Smooth muscle cell (in vitro differentiated cells): ENCODE measurements at regions not wholly inside any gene's neighbourhood (a gene's known extent, or its start where the extent isn't known, plus 50 kb on each side); places are given as distances from the start of the nearest gene placed in this dataset.

Source experiments
- DNase-seq: peaks from one replicate; lab custom pipeline; 2025; ENCODE audit not compliant: unreplicated experiment; lab: John Stamatoyannopoulos, UW
- H2AFZ ChIP-seq: fragments of 200-600 bp; sonication (generic); 2 replicates; pipeline ENCODE4 v1.6.0; 2016; ENCODE audit warnings: antibody characterized with exemption, low read depth, mild to moderate bottlenecking
- H3F3A ChIP-seq: fragments of 200-600 bp; sonication (generic); 2 replicates; pipeline ENCODE4 v1.6.0; 2017; ENCODE audit warnings: antibody characterized with exemption, low read depth
- H3K27ac ChIP-seq: fragments of 200-600 bp; sonication (generic); 2 replicates; pipeline ENCODE4 v1.5.1; 2016; ENCODE audit warnings: low read depth, mild to moderate bottlenecking
- H3K27me3 ChIP-seq: fragments of 200-600 bp; sonication (generic); 2 replicates; pipeline ENCODE4 v1.6.1; 2016; ENCODE audit warnings: low read depth, mild to moderate bottlenecking
- H3K36me3 ChIP-seq: fragments of 200-600 bp; sonication (generic); 2 replicates; pipeline ENCODE4 v1.5.1; 2016; ENCODE audit warnings: low read depth
- H3K4me1 ChIP-seq: fragments of 200-600 bp; sonication (generic); 2 replicates; pipeline ENCODE4 v1.5.1; 2016; ENCODE audit warnings: low read depth
- H3K4me2 ChIP-seq: fragments of 200-600 bp; sonication (generic); 2 replicates; pipeline ENCODE4 v1.6.0; 2016; ENCODE audit warnings: mild to moderate bottlenecking
- H3K4me3 ChIP-seq: fragments of 200-600 bp; sonication (generic); 2 replicates; pipeline ENCODE4 v1.5.1; 2016; ENCODE audit warnings: mild to moderate bottlenecking
- H3K79me2 ChIP-seq: fragments of 200-600 bp; sonication (generic); 2 replicates; pipeline ENCODE4 v1.6.0; 2016; ENCODE audit warnings: low read depth, mild to moderate bottlenecking
- H3K9ac ChIP-seq: fragments of 200-600 bp; sonication (generic); 2 replicates; pipeline ENCODE4 v1.6.0; 2016; ENCODE audit warnings: low read depth
- H3K9me3 ChIP-seq: fragments of 200-600 bp; sonication (generic); replicated peaks from 2 replicates; pipeline ENCODE4 v1.5.1; 2016; ENCODE audit warnings: low read depth
- H4K20me1 ChIP-seq: fragments of 200-600 bp; sonication (generic); 2 replicates; pipeline ENCODE4 v1.6.0; 2016; ENCODE audit warnings: low read depth
- CTCF ChIP-seq: fragments of 200-600 bp; sonication (generic); IDR thresholded peaks from 2 replicates; pipeline ENCODE4 v1.5.1; 2017; ENCODE audit warnings: borderline replicate concordance, mild to moderate bottlenecking, antibody characterized with exemption; ENCODE audit not compliant: insufficient read depth, poor library complexity, severe bottlenecking
- WGBS: methylation state at CpG from one replicate; pipeline ENCODE4 v1.1.7; 2016; ENCODE audit warnings: low lambda C conversion rate; 5-methylcytosine and 5-hydroxymethylcytosine counted together

GRCh38 chr4:18981234-18981615, 959.7 kb upstream of the LCORL start:
- H2AFZ ChIP-seq = no peak overlapping the region
- no peak for TF ChIP-seq CTCF
- H3K4me3 ChIP-seq = no peak overlapping the region
- no peaks in the 10 kb centered on the region for H3K27me3 ChIP-seq
- no peaks in the 10 kb centered on the region for H3K9me3 ChIP-seq
- no peak overlapping the region for H3K27ac ChIP-seq
- no peak overlapping the region for H3K4me2 ChIP-seq
- no peaks in the 10 kb centered on the region for H3F3A ChIP-seq
- H3K4me1 ChIP-seq = no peaks in the 10 kb centered on the region
- H3K36me3 ChIP-seq = no peaks in the 10 kb centered on the region
- no peaks in the 10 kb centered on the region for H3K79me2 ChIP-seq
- no peaks in the 10 kb centered on the region for H4K20me1 ChIP-seq
- no peak overlapping the region for H3K9ac ChIP-seq
- WGBS = 89% methylated on average over 4 of the region's 4 CpGs
- DNase-seq = no peak

- no peak overlapping the region for H3K9ac ChIP-seq
- H3K36me3 ChIP-seq = no peaks in the 10 kb centered on the region
- 91% methylated on average over 7 of the region's 7 CpGs for WGBS
- H3K4me2 ChIP-seq = no peak overlapping the region
- no peak for TF ChIP-seq CTCF
- no peaks in the 10 kb centered on the region for H3F3A ChIP-seq
- no peak for DNase-seq
- no peaks in the 10 kb centered on the region for H4K20me1 ChIP-seq
- H3K79me2 ChIP-seq = no peaks in the 10 kb centered on the region
- H2AFZ ChIP-seq = no peak overlapping the region
- H3K4me1 ChIP-seq = no peaks in the 10 kb centered on the region
- H3K27ac ChIP-seq = no peak overlapping the region
- H3K9me3 ChIP-seq = no peaks in the 10 kb centered on the region
- H3K27me3 ChIP-seq = no peaks in the 10 kb centered on the region
- H3K4me3 ChIP-seq = no peak overlapping the region
Observed at GRCh38 chr4:18980516-18981233, 959.1 kb upstream of the LCORL start.

- H3K9me3 ChIP-seq = no peaks in the 10 kb centered on the region
- H3F3A ChIP-seq = no peaks in the 10 kb centered on the region
- no peak overlapping the region for H2AFZ ChIP-seq
- H3K9ac ChIP-seq = no peak overlapping the region
- no peak overlapping the region for H3K4me2 ChIP-seq
- WGBS = 92% methylated on average over 3 of the region's 3 CpGs
- H3K79me2 ChIP-seq = no peaks in the 10 kb centered on the region
- no peak for TF ChIP-seq CTCF
- H3K4me1 ChIP-seq = no peaks in the 10 kb centered on the region
- H3K36me3 ChIP-seq = no peaks in the 10 kb centered on the region
- DNase-seq = no peak
- no peak overlapping the region for H3K27ac ChIP-seq
- H3K27me3 ChIP-seq = no peaks in the 10 kb centered on the region
- H4K20me1 ChIP-seq = no peaks in the 10 kb centered on the region
- no peak overlapping the region for H3K4me3 ChIP-seq
Observed at GRCh38 chr4:18976884-18977283, 955.3 kb upstream of the LCORL start.
